ENCODE measurements at regions not wholly inside any gene's neighbourhood (a gene's known extent, or its start where the extent isn't known, plus 50 kb on each side); places are given as distances from the start of the nearest gene placed in this dataset.

DNA sequence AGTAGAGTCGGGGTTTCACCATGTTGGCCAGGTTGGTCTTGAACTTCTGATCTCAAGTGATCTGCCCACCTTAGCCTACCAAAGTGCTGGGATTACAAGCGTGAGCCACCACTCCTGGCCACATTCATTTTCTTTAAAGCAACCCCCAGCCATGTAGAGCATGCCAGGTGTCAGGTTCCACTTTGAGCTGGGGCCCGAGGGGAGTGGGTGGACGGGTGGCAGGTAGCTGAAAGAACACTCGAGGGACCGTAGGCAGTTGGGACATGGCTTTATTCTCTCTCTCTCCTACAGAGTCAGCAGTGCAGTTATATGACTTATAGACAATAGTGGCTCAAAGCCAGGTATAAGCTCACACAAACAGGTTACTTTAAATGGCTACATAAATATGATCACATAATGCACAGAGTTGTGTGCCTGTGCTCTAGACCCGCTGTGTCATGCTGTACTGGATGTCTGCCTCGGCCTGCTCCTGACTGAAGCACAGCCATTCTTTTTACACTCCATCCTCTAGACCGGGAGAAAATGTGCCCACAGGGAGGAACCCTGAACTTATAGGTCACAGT, 60.5 kb upstream of the FAM120A start:
- TF ChIP-seq, protein P1, sequence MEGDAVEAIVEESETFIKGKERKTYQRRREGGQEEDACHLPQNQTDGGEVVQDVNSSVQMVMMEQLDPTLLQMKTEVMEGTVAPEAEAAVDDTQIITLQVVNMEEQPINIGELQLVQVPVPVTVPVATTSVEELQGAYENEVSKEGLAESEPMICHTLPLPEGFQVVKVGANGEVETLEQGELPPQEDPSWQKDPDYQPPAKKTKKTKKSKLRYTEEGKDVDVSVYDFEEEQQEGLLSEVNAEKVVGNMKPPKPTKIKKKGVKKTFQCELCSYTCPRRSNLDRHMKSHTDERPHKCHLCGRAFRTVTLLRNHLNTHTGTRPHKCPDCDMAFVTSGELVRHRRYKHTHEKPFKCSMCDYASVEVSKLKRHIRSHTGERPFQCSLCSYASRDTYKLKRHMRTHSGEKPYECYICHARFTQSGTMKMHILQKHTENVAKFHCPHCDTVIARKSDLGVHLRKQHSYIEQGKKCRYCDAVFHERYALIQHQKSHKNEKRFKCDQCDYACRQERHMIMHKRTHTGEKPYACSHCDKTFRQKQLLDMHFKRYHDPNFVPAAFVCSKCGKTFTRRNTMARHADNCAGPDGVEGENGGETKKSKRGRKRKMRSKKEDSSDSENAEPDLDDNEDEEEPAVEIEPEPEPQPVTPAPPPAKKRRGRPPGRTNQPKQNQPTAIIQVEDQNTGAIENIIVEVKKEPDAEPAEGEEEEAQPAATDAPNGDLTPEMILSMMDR (IDR thresholded peaks at IDR 0.05) = no peak
- peak; percentile 18 for TF ChIP-seq POLR2A (IDR thresholded peaks at IDR 0.05)
- peak in 1 of 3 donors; percentile 22 for TF ChIP-seq POLR2AphosphoS5 (IDR thresholded peaks at IDR 0.05)
